ENCODE measurements at regions not wholly inside any gene's neighbourhood (a gene's known extent, or its start where the extent isn't known, plus 50 kb on each side); places are given as distances from the start of the nearest gene placed in this dataset.

DNA sequence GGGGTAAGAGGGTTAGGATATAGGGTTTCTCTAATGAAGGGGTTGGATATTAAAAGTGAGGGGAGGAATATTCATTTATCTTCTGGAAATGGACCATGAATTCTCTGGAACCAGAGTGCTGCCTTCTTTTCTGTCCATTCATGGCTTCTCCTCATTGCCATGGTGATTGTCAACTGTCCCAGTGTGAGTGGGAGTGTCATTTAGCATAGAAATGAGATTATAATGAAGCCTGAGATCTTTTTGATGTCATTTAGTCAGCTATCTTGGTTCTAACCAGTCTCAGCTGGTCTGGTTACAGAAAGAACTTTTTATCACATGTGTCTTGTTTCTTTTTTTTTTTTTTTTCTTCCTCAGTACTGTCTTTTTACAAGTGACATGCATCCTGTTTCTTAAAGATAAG lies 497.3 kb upstream of the PITX2 start:
- Histone ChIP-seq H2AFZ (ENCODE audit: low read depth) (no peak overlapping the region), H3K9ac (no peak overlapping the region), H3K79me2 (ENCODE audit: insufficient read depth, low read depth) (no peaks in the 10 kb centered on the region), H3K4me1 (ENCODE audit: low read depth, poor library complexity, severe bottlenecking) (no peaks in the 10 kb centered on the region), H3K36me3 (ENCODE audit: insufficient read depth) (no peaks in the 10 kb centered on the region), H3K4me3 (IDR thresholded peaks at IDR 0.05; ENCODE audit: insufficient read depth, low read depth, low read length) (no peak overlapping the region), H3K27me3 (ENCODE audit: insufficient read depth, low read depth) (no peaks in the 10 kb centered on the region), H3K27ac (no peak overlapping the region), H4K20me1 (ENCODE audit: insufficient read depth) (no peaks in the 10 kb centered on the region), H3K4me2 (no peak overlapping the region)
- TF ChIP-seq, protein P1, sequence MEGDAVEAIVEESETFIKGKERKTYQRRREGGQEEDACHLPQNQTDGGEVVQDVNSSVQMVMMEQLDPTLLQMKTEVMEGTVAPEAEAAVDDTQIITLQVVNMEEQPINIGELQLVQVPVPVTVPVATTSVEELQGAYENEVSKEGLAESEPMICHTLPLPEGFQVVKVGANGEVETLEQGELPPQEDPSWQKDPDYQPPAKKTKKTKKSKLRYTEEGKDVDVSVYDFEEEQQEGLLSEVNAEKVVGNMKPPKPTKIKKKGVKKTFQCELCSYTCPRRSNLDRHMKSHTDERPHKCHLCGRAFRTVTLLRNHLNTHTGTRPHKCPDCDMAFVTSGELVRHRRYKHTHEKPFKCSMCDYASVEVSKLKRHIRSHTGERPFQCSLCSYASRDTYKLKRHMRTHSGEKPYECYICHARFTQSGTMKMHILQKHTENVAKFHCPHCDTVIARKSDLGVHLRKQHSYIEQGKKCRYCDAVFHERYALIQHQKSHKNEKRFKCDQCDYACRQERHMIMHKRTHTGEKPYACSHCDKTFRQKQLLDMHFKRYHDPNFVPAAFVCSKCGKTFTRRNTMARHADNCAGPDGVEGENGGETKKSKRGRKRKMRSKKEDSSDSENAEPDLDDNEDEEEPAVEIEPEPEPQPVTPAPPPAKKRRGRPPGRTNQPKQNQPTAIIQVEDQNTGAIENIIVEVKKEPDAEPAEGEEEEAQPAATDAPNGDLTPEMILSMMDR (conservative IDR thresholded peaks at IDR 0.05; ENCODE audit: low read depth, low read length): no peak

GRCh38 chr4:111126340-111126739 lies 503.5 kb upstream of the PITX2 start:
- Histone ChIP-seq H3K4me2 (no peak overlapping the region), H3K4me1 (ENCODE audit: low read depth, poor library complexity, severe bottlenecking) (peaks cover 11% of the 10 kb centered on the region), H3K36me3 (ENCODE audit: insufficient read depth) (no peaks in the 10 kb centered on the region), H3K79me2 (ENCODE audit: insufficient read depth, low read depth) (no peaks in the 10 kb centered on the region), H3K9ac (no peak overlapping the region), H3K4me3 (IDR thresholded peaks at IDR 0.05; ENCODE audit: insufficient read depth, low read depth, low read length) (no peak overlapping the region), H4K20me1 (ENCODE audit: insufficient read depth) (no peaks in the 10 kb centered on the region), H3K27ac (no peak overlapping the region), H2AFZ (ENCODE audit: low read depth) (no peak overlapping the region), H3K27me3 (ENCODE audit: insufficient read depth, low read depth) (no peaks in the 10 kb centered on the region)
- TF ChIP-seq, protein P1 (conservative IDR thresholded peaks at IDR 0.05; ENCODE audit: low read depth, low read length): no peak

DNA sequence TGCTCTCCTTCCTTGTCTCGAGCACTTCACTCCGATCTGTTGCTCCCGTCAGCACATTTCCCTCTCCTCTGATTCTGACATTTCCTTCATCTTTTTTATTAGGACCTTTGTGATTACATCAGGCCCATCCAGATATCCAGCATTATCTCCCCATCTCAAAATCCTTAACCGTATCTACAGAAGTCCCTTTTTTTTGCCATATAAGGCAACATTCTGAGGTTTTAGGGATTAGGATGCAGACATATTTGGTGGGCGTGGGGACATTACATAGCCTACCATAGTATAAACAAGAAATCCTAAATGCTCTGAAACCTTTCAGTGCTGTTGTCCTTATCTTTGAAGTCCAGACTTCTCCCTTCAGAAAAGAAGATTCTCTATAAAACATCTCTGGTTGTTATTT lies 505.0 kb upstream of the PITX2 start:
- H3K4me1 ChIP-seq (ENCODE audit: low read depth, poor library complexity, severe bottlenecking): peaks cover 11% of the 10 kb centered on the region
- TF ChIP-seq, protein P1 (conservative IDR thresholded peaks at IDR 0.05; ENCODE audit: low read depth, low read length): no peak
- peak overlapping the region; percentile 28; the same call in 1 of the 2 replicates for H2AFZ ChIP-seq (ENCODE audit: low read depth)
- peak overlapping the region; percentile 24; the same call in 1 of the 2 replicates for H3K4me2 ChIP-seq
- H3K4me3 ChIP-seq (IDR thresholded peaks at IDR 0.05; ENCODE audit: insufficient read depth, low read depth, low read length): no peak overlapping the region
- H4K20me1 ChIP-seq (ENCODE audit: insufficient read depth): no peaks in the 10 kb centered on the region
- H3K27me3 ChIP-seq (ENCODE audit: insufficient read depth, low read depth): no peaks in the 10 kb centered on the region
- H3K79me2 ChIP-seq (ENCODE audit: insufficient read depth, low read depth): no peaks in the 10 kb centered on the region
- no peak overlapping the region for H3K9ac ChIP-seq
- no peaks in the 10 kb centered on the region for H3K36me3 ChIP-seq (ENCODE audit: insufficient read depth)
- H3K27ac ChIP-seq: no peak overlapping the region

DNA sequence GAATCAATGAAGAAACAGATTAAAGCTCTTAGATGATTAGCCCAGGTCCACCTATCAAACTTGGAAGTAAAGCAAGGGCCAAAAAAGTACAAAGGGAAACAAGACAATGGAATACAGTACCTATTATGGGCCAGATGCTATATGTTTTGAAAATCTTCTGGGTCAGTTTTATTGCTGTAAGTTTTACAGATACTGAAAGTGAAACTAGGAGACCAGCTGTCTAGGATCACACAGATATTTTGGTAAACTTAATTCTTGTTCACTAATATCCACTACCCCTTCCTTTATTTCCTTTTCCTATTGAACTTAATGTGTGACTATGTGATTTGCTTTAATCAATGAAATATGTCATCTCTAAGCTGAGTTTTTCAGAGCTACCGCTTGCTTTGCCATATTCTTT lies 505.4 kb upstream of the PITX2 start:
- Histone ChIP-seq H3K27ac (no peak overlapping the region), H3K9ac (no peak overlapping the region), H2AFZ (ENCODE audit: low read depth) (peak overlapping the region; percentile 28; the same call in 1 of the 2 replicates), H4K20me1 (ENCODE audit: insufficient read depth) (no peaks in the 10 kb centered on the region), H3K36me3 (ENCODE audit: insufficient read depth) (no peaks in the 10 kb centered on the region), H3K4me2 (peak overlapping the region; percentile 24; the same call in 1 of the 2 replicates), H3K4me3 (IDR thresholded peaks at IDR 0.05; ENCODE audit: insufficient read depth, low read depth, low read length) (no peak overlapping the region), H3K27me3 (ENCODE audit: insufficient read depth, low read depth) (no peaks in the 10 kb centered on the region), H3K79me2 (ENCODE audit: insufficient read depth, low read depth) (no peaks in the 10 kb centered on the region), H3K4me1 (ENCODE audit: low read depth, poor library complexity, severe bottlenecking) (peaks cover 11% of the 10 kb centered on the region)
- TF ChIP-seq, protein P1 (conservative IDR thresholded peaks at IDR 0.05; ENCODE audit: low read depth, low read length): no peak
